CD4-positive, alpha-beta T cell (primary cell): ENCODE measurements at regions not wholly inside any gene's neighbourhood (a gene's known extent, or its start where the extent isn't known, plus 50 kb on each side); places are given as distances from the start of the nearest gene placed in this dataset.

Source experiments
- ATAC-seq: fragments of 200-7000 bp; cut with Tn5 transposase; one replicate; pipeline ENCODE4 v1.10.0; 2022; ENCODE audit warnings: mild to moderate bottlenecking; ENCODE audit not compliant: poor library complexity
- CTCF ChIA-PET: fragments of 350-600 bp; sonication (Branson Sonifier 250); formaldehyde crosslinking; loops from one replicate; lab custom pipeline; 2021; ENCODE audit warnings: antibody characterized with exemption, inconsistent platforms; lab: Charles Lee
- POLR2A ChIA-PET: fragments of 350-600 bp; sonication (Branson Sonifier 250); formaldehyde crosslinking; loops from one replicate; lab custom pipeline; 2021; ENCODE audit warnings: antibody characterized with exemption, inconsistent platforms; lab: Charles Lee
- DNase-seq, 14 experiments: peaks; one replicate each; pipeline ENCODE4 v3.0.0-alpha.2; 2013 to 2020; ENCODE audit warnings: mixed read lengths in 2 of 14
- H3K27ac ChIP-seq, 2 donors: one replicate each; pipeline versions ENCODE4 v1.5.1 to v1.7.0; 2013; ENCODE audit warnings: low read length in 2 of 2, low read depth in 1 of 2, mild to moderate bottlenecking in 1 of 2
- H3K27me3 ChIP-seq, 2 experiments: 1 replicate in 1 of 2; 2 replicates in 1 of 2; pipeline versions ENCODE4 v1.6.1 to v1.7.0; 2013; ENCODE audit warnings: low read length in 2 of 2, control low read depth in 1 of 2, mild to moderate bottlenecking in 1 of 2, moderate library complexity in 1 of 2; ENCODE audit not compliant: insufficient read depth in 2 of 2, control insufficient read depth in 1 of 2
- H3K36me3 ChIP-seq: one replicate; pipeline ENCODE4 v1.6.1; 2013; ENCODE audit warnings: low read length, control low read depth; ENCODE audit not compliant: insufficient read depth
- H3K4me1 ChIP-seq: one replicate; pipeline ENCODE4 v1.6.1; 2013; ENCODE audit warnings: low read length, control low read depth; ENCODE audit not compliant: insufficient read depth
- H3K4me3 ChIP-seq: one replicate; pipeline ENCODE4 v1.5.1; 2013; ENCODE audit warnings: mild to moderate bottlenecking, low read length, moderate library complexity
- H3K9me3 ChIP-seq, 2 experiments: 1 replicate in 1 of 2; 2 replicates in 1 of 2; pipeline versions ENCODE4 v1.6.1 to v1.7.0; 2013; ENCODE audit warnings: low read length in 2 of 2, mild to moderate bottlenecking in 2 of 2, control low read depth in 1 of 2, moderate library complexity in 1 of 2; ENCODE audit not compliant: control insufficient read depth in 1 of 2, insufficient read depth in 1 of 2
- H3K27ac Mint-ChIP-seq: one replicate; pipeline ENCODE4 v1.8.0; 2020; ENCODE audit warnings: mixed read lengths
- H3K27me3 Mint-ChIP-seq: one replicate; pipeline ENCODE4 v1.8.0; 2021; ENCODE audit warnings: mixed read lengths
- H3K36me3 Mint-ChIP-seq: one replicate; pipeline ENCODE4 v1.8.0; 2021; ENCODE audit warnings: low read depth, mixed read lengths
- H3K4me1 Mint-ChIP-seq: one replicate; pipeline ENCODE4 v1.8.0; 2021; ENCODE audit warnings: low read depth, mixed read lengths
- H3K4me3 Mint-ChIP-seq: one replicate; pipeline ENCODE4 v1.8.0; 2020; ENCODE audit warnings: mild to moderate bottlenecking, mixed read lengths
- H3K9me3 Mint-ChIP-seq: one replicate; pipeline ENCODE4 v1.8.0; 2020; ENCODE audit warnings: mixed read lengths
- CTCF ChIP-seq: fragments of 200-600 bp; IDR thresholded peaks from one replicate; pipeline ENCODE4 v1.8.0; 2022; ENCODE audit warnings: antibody characterized with exemption, mild to moderate bottlenecking
- intact Hi-C, 2 experiments: fragments of 100-400 bp; cut with DNase I in 1 of 2; cut with micrococcal nuclease in 1 of 2; formaldehyde crosslinking; loops; one replicate each; pipeline versions ENCODE4 v1.15.1 to v1.9.0; 2023 to 2025; cut with DNase I, micrococcal nuclease

GRCh38 chr5:82419559-82420332 lies 141.6 kb upstream of the RPS23 start:
- no peak overlapping the region for H3K27ac ChIP-seq
- TF ChIP-seq CTCF = no peak
- DNase-seq = no peak
- no peaks in the 10 kb centered on the region for H3K27me3 ChIP-seq
- H3K9me3 ChIP-seq = no peaks in the 10 kb centered on the region
- intact Hi-C loops = no loop called here
- ChIA-PET POLR2A (no interaction called here), CTCF (interaction anchor here (1.1 kb wide), 1 partner anchor 11 kb away, joined by 4 read pairs; no protein-coding TSS in a partner anchor)
- Mint-ChIP-seq H3K9me3 (no peaks in the 10 kb centered on the region), H3K36me3 (no peaks in the 10 kb centered on the region), H3K4me3 (no peak overlapping the region), H3K4me1 (no peaks in the 10 kb centered on the region), H3K27ac (no peak overlapping the region), H3K27me3 (no peaks in the 10 kb centered on the region)
- no peaks in the 10 kb centered on the region for H3K4me1 ChIP-seq
- no peak overlapping the region for H3K4me3 ChIP-seq
- no peak for ATAC-seq
- H3K36me3 ChIP-seq = no peaks in the 10 kb centered on the region

- no peak for TF ChIP-seq CTCF
- no peaks in the 10 kb centered on the region for H3K27me3 Mint-ChIP-seq
- H3K36me3 Mint-ChIP-seq = no peaks in the 10 kb centered on the region
- no peaks in the 10 kb centered on the region for H3K9me3 ChIP-seq
- no peaks in the 10 kb centered on the region for H3K36me3 ChIP-seq
- H3K4me3 Mint-ChIP-seq = no peak overlapping the region
- H3K9me3 Mint-ChIP-seq = no peaks in the 10 kb centered on the region
- no peaks in the 10 kb centered on the region for H3K4me1 Mint-ChIP-seq
- CTCF ChIA-PET = no interaction called here
- no peak overlapping the region for H3K27ac ChIP-seq
- H3K27ac Mint-ChIP-seq = no peak overlapping the region
- DNase-seq (no peak), ATAC-seq (no peak)
- POLR2A ChIA-PET = no interaction called here
- no peak overlapping the region for H3K4me3 ChIP-seq
- intact Hi-C loops = no loop called here
- H3K27me3 ChIP-seq = no peaks in the 10 kb centered on the region
- H3K4me1 ChIP-seq = no peaks in the 10 kb centered on the region
Observed at GRCh38 chr5:82418608-82418950, 140.4 kb upstream of the RPS23 start.

- no peaks in the 10 kb centered on the region for H3K9me3 Mint-ChIP-seq
- no peak for TF ChIP-seq CTCF
- no peaks in the 10 kb centered on the region for H3K27me3 Mint-ChIP-seq
- Histone ChIP-seq H3K36me3 (no peaks in the 10 kb centered on the region), H3K9me3 (no peaks in the 10 kb centered on the region), H3K4me1 (no peaks in the 10 kb centered on the region), H3K4me3 (no peak overlapping the region), H3K27ac (no peak overlapping the region), H3K27me3 (no peaks in the 10 kb centered on the region)
- POLR2A ChIA-PET = no interaction called here
- no peaks in the 10 kb centered on the region for H3K4me1 Mint-ChIP-seq
- DNase-seq = no peak
- CTCF ChIA-PET = no interaction called here
- H3K4me3 Mint-ChIP-seq = no peak overlapping the region
- H3K27ac Mint-ChIP-seq = no peak overlapping the region
- no peaks in the 10 kb centered on the region for H3K36me3 Mint-ChIP-seq
- no peak for ATAC-seq
- intact Hi-C loops = no loop called here
Observed at GRCh38 chr5:82417776-82418607, 139.8 kb upstream of the RPS23 start.
